MM.1S (cell line): ENCODE measurements at regions not wholly inside any gene's neighbourhood (a gene's known extent, or its start where the extent isn't known, plus 50 kb on each side); places are given as distances from the start of the nearest gene placed in this dataset.

Experiments used
- CTCF ChIP-seq: fragments of 300-600 bp; sonication (generic); IDR thresholded peaks from 2 replicates; pipeline ENCODE4 v1.5.1; 2016; ENCODE audit warnings: antibody characterized with exemption, low read length, mixed read lengths
- EZH2 ChIP-seq: fragments of 300-600 bp; sonication (generic); optimal IDR thresholded peaks from 2 replicates; pipeline ENCODE3; 2017; ENCODE audit warnings: low read depth, mild to moderate bottlenecking, antibody characterized with exemption, low read length, mixed read lengths
- EZH2phosphoT487 ChIP-seq: fragments of 300-600 bp; sonication (generic); IDR thresholded peaks from 2 replicates; pipeline ENCODE4 v1.6.1; 2018; ENCODE audit warnings: antibody characterized with exemption, low read length

GRCh38 chr11:130801333-130802122 lies 114.8 kb downstream of the SNX19 start:
- TF ChIP-seq EZH2 (no peak), CTCF (no peak), EZH2phosphoT487 (no peak)
